Panc1 (cell line): ENCODE measurements at regions not wholly inside any gene's neighbourhood (a gene's known extent, or its start where the extent isn't known, plus 50 kb on each side); places are given as distances from the start of the nearest gene placed in this dataset.

Source experiments
- ATAC-seq: fragments of 200-7000 bp; cut with Tn5 transposase; 2 replicates; pipeline ENCODE4 v1.9.1; 2020; ENCODE audit warnings: mild to moderate bottlenecking, moderate library complexity
- BruUV-seq: library from RNA; stranded (reverse); fragments of 400-500 nt; replicated peaks from 2 replicates; lab custom pipeline; 2021; lab: Mats Ljungman, UMichigan
- CTCF ChIA-PET: fragments of 300-600 bp; sonication (Branson Sonifier 250); formaldehyde crosslinking; loops from one replicate; lab custom pipeline; 2022; ENCODE audit warnings: antibody characterized with exemption; lab: Charles Lee
- POLR2A ChIA-PET: fragments of 300-600 bp; sonication (Branson Sonifier 250); formaldehyde crosslinking; loops from one replicate; lab custom pipeline; 2022; ENCODE audit warnings: antibody characterized with exemption; lab: Charles Lee
- DNase-seq: peaks from one replicate; pipeline ENCODE4 v3.0.0-alpha.2; 2010; ENCODE audit warnings: low read depth, low spot score
- H3K27ac ChIP-seq: 2 replicates; pipeline ENCODE4 v1.5.1; 2011; ENCODE audit warnings: mild to moderate bottlenecking, low read length, inconsistent platforms
- H3K27me3 ChIP-seq: fragments of 200-500 bp; sonication (Bioruptor generic); 2 replicates; pipeline ENCODE4 v1.6.0; 2014; ENCODE audit warnings: low read length, inconsistent platforms; ENCODE audit not compliant: control insufficient read depth, insufficient read depth
- H3K36me3 ChIP-seq: fragments of 200-500 bp; sonication (Bioruptor generic); 2 replicates; pipeline ENCODE4 v1.5.1; 2014; ENCODE audit warnings: inconsistent platforms, mild to moderate bottlenecking, low read length, moderate library complexity; ENCODE audit not compliant: control insufficient read depth, insufficient read depth
- H3K4me1 ChIP-seq: 2 replicates; pipeline ENCODE4 v1.5.1; 2011; ENCODE audit warnings: inconsistent platforms, mild to moderate bottlenecking, low read length, moderate library complexity; ENCODE audit not compliant: control insufficient read depth, insufficient read depth
- H3K4me3 ChIP-seq, 2 experiments: 2 replicates each; pipeline ENCODE4 v1.5.1; 2011 to 2012; ENCODE audit warnings: low read depth in 2 of 2, low read length in 2 of 2, mild to moderate bottlenecking in 2 of 2, inconsistent platforms in 1 of 2, moderate library complexity in 1 of 2
- H3K9me3 ChIP-seq: fragments of 200-500 bp; sonication (Bioruptor generic); 2 replicates; pipeline ENCODE4 v1.5.1; 2014; ENCODE audit warnings: low read depth, mild to moderate bottlenecking, inconsistent platforms, low read length, moderate library complexity; ENCODE audit not compliant: control insufficient read depth, insufficient read depth
- CTCF ChIP-seq: fragments of 450-650 bp; IDR thresholded peaks from 2 replicates; pipeline ENCODE4 v1.5.1; 2017; ENCODE audit warnings: mild to moderate bottlenecking
- POLR2AphosphoS5 ChIP-seq: IDR thresholded peaks from 2 replicates; pipeline ENCODE4 v1.6.1; 2012; ENCODE audit warnings: mild to moderate bottlenecking, low read depth, low read length, moderate library complexity
- REST ChIP-seq, 2 experiments: IDR thresholded peaks; 2 replicates each; pipeline ENCODE4 v1.6.1; 2011 to 2012; ENCODE audit warnings: low read depth in 2 of 2, control low read depth in 1 of 2, low read length in 1 of 2, mild to moderate bottlenecking in 1 of 2, moderate library complexity in 1 of 2; ENCODE audit not compliant: insufficient read depth in 1 of 2
- SIN3A ChIP-seq: IDR thresholded peaks from 2 replicates; pipeline ENCODE4 v1.6.1; 2012; ENCODE audit warnings: low read depth, mild to moderate bottlenecking, low read length, moderate library complexity, borderline replicate concordance; ENCODE audit not compliant: insufficient read depth
- TCF7L2 ChIP-seq: IDR thresholded peaks from 2 replicates; pipeline ENCODE4 v1.6.1; 2011; ENCODE audit warnings: mild to moderate bottlenecking, low read depth, low read length, inconsistent platforms
- in situ Hi-C: cut with HindIII; loops from 2 replicates; pipeline ENCODE4 v1.10.0; 2016; ENCODE audit warnings: low sequenced_read_pairs, low pct_unique_long_range_greater_than_20kb
- intact Hi-C: fragments of 100-400 bp; cut with micrococcal nuclease; formaldehyde crosslinking; loops from one replicate; pipeline ENCODE4 v1.10.0; 2022; ENCODE audit not compliant: unreplicated experiment

GRCh38 chr10:3538291-3538655, 246.7 kb downstream of the KLF6 start:
- Histone ChIP-seq H3K36me3 (no peaks in the 10 kb centered on the region), H3K4me3 (no peak overlapping the region), H3K9me3 (no peaks in the 10 kb centered on the region), H3K27me3 (no peaks in the 10 kb centered on the region), H3K4me1 (no peaks in the 10 kb centered on the region; the same call in 1 of the 2 replicates), H3K27ac (no peak overlapping the region)
- BruUV-seq = no TSS peak
- intact Hi-C loops (no loop called here), in situ Hi-C loops (no loop called here)
- DNase-seq (no peak), ATAC-seq (no peak)
- POLR2A ChIA-PET = no interaction called here
- CTCF ChIA-PET = no interaction called here
- TF ChIP-seq TCF7L2 = no peak
- TF ChIP-seq CTCF = no peak
- no peak for TF ChIP-seq REST (IDR thresholded peaks at IDR 0.05; ENCODE audit: insufficient read depth in 1 of 2, low read depth in 2 of 2, low read length in 1 of 2)
- no peak for TF ChIP-seq SIN3A
- no peak for TF ChIP-seq POLR2AphosphoS5

- no peak overlapping the region for H3K4me3 ChIP-seq
- POLR2A ChIA-PET = no interaction called here
- no peaks in the 10 kb centered on the region for H3K27me3 ChIP-seq
- DNase-seq (no peak), ATAC-seq (no peak)
- no TSS peak for BruUV-seq
- no peaks in the 10 kb centered on the region; the same call in 1 of the 2 replicates for H3K4me1 ChIP-seq
- no peak overlapping the region for H3K27ac ChIP-seq
- TF ChIP-seq POLR2AphosphoS5 (no peak), REST (IDR thresholded peaks at IDR 0.05; ENCODE audit: insufficient read depth in 1 of 2, low read depth in 2 of 2, low read length in 1 of 2) (no peak), SIN3A (no peak), CTCF (no peak), TCF7L2 (no peak)
- CTCF ChIA-PET = no interaction called here
- intact Hi-C loops = no loop called here
- H3K36me3 ChIP-seq = no peaks in the 10 kb centered on the region
- no peaks in the 10 kb centered on the region for H3K9me3 ChIP-seq
- in situ Hi-C loops = no loop called here
These were observed 247.5 kb downstream of the KLF6 start for GRCh38 chr10:3537518-3537917.
